HG02938 (cell line): ENCODE measurements at regions not wholly inside any gene's neighbourhood (a gene's known extent, or its start where the extent isn't known, plus 50 kb on each side); places are given as distances from the start of the nearest gene placed in this dataset.
"Not testable (repeated sequence)": the region's sequence is repeated elsewhere in the genome, so short reads cannot be mapped to it uniquely, and the experiment has no call there.

Source experiments
- ATAC-seq: cut with Tn5 transposase; IDR thresholded peaks from one replicate; pipeline ENCODE4 v1.9.1; 2021; ENCODE audit warnings: mild to moderate bottlenecking, moderate library complexity; ENCODE audit not compliant: unreplicated experiment

GRCh38 chr4:126201251-126202138, 886.7 kb downstream of the FAT4 start:
- not testable (repeated sequence) for ATAC-seq

GRCh38 chr4:126202226-126202625, 887.5 kb downstream of the FAT4 start:
- ATAC-seq = no peak

GRCh38 chr4:126207910-126208309, 893.2 kb downstream of the FAT4 start:
- ATAC-seq = no peak

- no peak for ATAC-seq
These were observed 894.4 kb downstream of the FAT4 start for GRCh38 chr4:126209147-126209546.

- no peak for ATAC-seq
These were observed 899.2 kb downstream of the FAT4 start for GRCh38 chr4:126213996-126214395.

- no peak for ATAC-seq
These were observed 901.0 kb downstream of the FAT4 start for GRCh38 chr4:126215759-126216158.

GRCh38 chr4:126216611-126217010, 901.9 kb downstream of the FAT4 start:
- no peak for ATAC-seq

GRCh38 chr4:126221282-126221681, 906.5 kb downstream of the FAT4 start:
- no peak for ATAC-seq

- ATAC-seq = no peak
These were observed 907.1 kb downstream of the FAT4 start for GRCh38 chr4:126221717-126222340.

GRCh38 chr4:126223784-126224407, 909.1 kb downstream of the FAT4 start:
- ATAC-seq = no peak

GRCh38 chr4:126227428-126227827, 912.7 kb downstream of the FAT4 start:
- no peak for ATAC-seq

GRCh38 chr4:126230269-126230668, 915.5 kb downstream of the FAT4 start:
- no peak for ATAC-seq

GRCh38 chr4:126233483-126233882, 918.7 kb downstream of the FAT4 start:
- ATAC-seq = no peak

GRCh38 chr4:126238013-126238412, 923.3 kb downstream of the FAT4 start:
- ATAC-seq = no peak

- ATAC-seq = no peak
These were observed 926.9 kb downstream of the FAT4 start for GRCh38 chr4:126241634-126242033.

- ATAC-seq = no peak
These were observed 928.1 kb downstream of the FAT4 start for GRCh38 chr4:126242679-126243390.

- ATAC-seq = no peak
These were observed 932.7 kb downstream of the FAT4 start for GRCh38 chr4:126247409-126247808.

- ATAC-seq = no peak
These were observed 935.3 kb downstream of the FAT4 start for GRCh38 chr4:126250006-126250405.

GRCh38 chr4:126251169-126251568, 936.4 kb downstream of the FAT4 start:
- no peak for ATAC-seq

- no peak for ATAC-seq
These were observed 947.9 kb downstream of the FAT4 start for GRCh38 chr4:126262665-126263064.

- ATAC-seq = no peak
These were observed 950.1 kb downstream of the FAT4 start for GRCh38 chr4:126264839-126265238.
